ENCODE measurements at regions not wholly inside any gene's neighbourhood (a gene's known extent, or its start where the extent isn't known, plus 50 kb on each side); places are given as distances from the start of the nearest gene placed in this dataset.

DNA sequence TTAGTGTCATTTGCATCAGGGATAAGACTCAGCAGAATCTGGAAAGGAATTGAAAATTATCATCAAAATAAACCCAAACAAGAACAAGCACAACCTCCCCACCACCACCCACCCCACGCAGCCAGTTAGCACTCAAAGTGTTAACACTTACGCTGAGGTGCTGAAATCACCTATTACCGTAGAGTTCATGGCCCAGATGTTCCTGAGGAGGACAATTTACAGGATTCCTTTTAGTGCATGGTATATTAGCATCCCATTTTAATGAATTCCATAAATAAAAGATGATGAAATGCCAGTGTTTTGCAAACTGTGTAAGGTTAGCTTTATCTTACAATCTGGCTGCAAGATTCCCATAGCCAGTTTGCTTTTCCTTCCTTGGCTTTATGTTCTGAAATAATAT is 359.3 kb upstream of the SOX11 start:
- TF ChIP-seq EZH2 (IDR thresholded peaks at IDR 0.05) (no peak), POLR2AphosphoS5 (IDR thresholded peaks at IDR 0.05; ENCODE audit: borderline replicate concordance, low read depth, low read length) (no peak)
